Thyroid gland (tissue), 4 donors: ENCODE measurements at regions not wholly inside any gene's neighbourhood (a gene's known extent, or its start where the extent isn't known, plus 50 kb on each side); places are given as distances from the start of the nearest gene placed in this dataset.

Experiments used
- POLR2A ChIP-seq, 2 donors: fragments of 450-650 bp; IDR thresholded peaks; one replicate each; pipeline ENCODE4 v1.6.1; 2017; ENCODE audit warnings: antibody characterized with exemption in 2 of 2, mild to moderate bottlenecking in 2 of 2, moderate library complexity in 1 of 2
- TF ChIP-seq, protein P1 (sequence below), 6 experiments: fragments of 200-600 bp in 3 of 6; fragments of 450-650 bp in 3 of 6; sonication (generic) in 3 of 6; IDR thresholded peaks; one replicate each; pipeline ENCODE4 v1.5.1; 2016 to 2019; ENCODE audit warnings: antibody characterized with exemption in 6 of 6, mild to moderate bottlenecking in 2 of 6, inconsistent platforms in 1 of 6, moderate library complexity in 1 of 6

DNA sequence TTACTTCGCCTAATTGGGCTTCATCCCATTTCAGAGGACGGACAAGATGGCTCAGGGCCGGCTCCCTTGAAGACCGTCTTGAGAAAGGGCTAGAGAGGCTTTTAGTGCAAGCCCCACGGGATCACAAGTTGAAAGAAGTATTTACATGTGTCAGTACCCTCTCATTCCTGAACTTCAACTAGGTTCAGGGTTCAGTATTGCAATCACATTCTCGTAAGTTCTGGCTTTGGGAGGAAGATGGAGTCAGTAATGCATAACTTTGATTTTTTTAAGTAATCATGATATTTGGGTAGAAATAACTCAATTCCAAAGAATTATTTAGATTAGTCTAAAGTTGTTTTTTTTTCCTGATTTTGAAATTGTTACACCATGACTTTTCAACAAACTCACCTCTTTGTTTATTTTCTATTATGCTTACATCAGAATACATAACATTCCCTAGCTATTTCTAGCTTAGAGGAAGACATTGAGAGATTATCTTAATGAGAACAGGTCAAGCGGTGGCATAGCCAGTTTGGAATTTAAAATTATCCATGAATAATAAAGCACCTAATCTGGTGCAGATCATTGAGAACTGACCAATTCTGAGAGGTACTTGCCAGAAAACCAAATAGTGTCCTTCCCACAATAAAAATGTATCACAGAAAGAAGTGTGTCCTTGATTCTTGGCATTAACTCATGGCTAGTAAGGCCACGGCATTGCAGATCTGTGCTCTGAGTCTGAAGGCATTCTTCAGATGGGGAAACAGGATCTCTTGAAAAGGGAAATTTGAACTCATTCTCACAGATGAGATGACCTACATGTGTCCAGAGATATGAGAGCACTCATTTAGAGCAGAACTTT lies 92.1 kb upstream of the BLID start:
- TF ChIP-seq, protein P1, sequence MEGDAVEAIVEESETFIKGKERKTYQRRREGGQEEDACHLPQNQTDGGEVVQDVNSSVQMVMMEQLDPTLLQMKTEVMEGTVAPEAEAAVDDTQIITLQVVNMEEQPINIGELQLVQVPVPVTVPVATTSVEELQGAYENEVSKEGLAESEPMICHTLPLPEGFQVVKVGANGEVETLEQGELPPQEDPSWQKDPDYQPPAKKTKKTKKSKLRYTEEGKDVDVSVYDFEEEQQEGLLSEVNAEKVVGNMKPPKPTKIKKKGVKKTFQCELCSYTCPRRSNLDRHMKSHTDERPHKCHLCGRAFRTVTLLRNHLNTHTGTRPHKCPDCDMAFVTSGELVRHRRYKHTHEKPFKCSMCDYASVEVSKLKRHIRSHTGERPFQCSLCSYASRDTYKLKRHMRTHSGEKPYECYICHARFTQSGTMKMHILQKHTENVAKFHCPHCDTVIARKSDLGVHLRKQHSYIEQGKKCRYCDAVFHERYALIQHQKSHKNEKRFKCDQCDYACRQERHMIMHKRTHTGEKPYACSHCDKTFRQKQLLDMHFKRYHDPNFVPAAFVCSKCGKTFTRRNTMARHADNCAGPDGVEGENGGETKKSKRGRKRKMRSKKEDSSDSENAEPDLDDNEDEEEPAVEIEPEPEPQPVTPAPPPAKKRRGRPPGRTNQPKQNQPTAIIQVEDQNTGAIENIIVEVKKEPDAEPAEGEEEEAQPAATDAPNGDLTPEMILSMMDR (IDR thresholded peaks at IDR 0.05), result no peak
- no peak for TF ChIP-seq POLR2A (IDR thresholded peaks at IDR 0.05)
